ENCODE measurements at regions not wholly inside any gene's neighbourhood (a gene's known extent, or its start where the extent isn't known, plus 50 kb on each side); places are given as distances from the start of the nearest gene placed in this dataset.
"Not testable (repeated sequence)": the region's sequence is repeated elsewhere in the genome, so short reads cannot be mapped to it uniquely, and the experiment has no call there.

DNA sequence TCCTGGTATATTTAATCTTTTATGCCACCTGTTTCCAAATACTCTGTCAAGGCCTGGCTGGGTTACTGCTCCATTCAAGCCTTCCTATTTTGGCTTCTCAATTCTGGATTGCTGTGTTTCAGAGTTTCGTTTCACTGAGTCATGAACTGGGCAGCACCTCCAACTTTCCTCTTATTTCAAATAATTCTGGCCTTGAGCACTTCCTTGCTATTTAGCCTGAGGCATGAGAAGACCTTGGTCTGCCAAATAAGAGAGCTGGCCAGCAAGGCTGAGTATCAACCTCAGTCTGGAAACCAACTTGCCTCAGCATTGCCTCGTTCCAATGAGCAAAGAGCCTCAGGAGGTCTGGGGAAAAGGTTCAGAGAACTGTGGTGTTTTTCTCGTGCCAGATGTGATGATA, 66.6 kb downstream of the TNFAIP3 start:
- no peak for DNase-seq (ENCODE audit: low read depth in 3 of 3)

DNA sequence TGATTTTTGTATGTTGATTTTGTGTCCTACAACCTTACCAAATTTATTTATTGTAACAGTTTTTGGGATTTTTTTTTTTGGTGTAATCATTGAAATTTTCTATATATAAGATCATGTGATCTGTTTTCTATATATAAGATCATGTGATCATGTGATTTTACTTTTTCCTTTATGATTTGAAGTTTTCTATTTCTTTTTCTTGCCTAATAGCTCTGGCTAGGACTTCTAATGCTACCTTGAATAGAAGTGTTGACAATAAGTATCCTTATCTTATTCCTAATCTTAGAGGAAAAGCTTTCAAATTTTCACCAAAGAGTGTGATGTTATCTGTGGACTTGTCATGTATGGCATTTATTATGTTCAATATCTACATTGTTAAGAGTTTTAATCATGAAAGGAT, 69.7 kb downstream of the TNFAIP3 start:
- no peak for DNase-seq (ENCODE audit: low read depth in 3 of 3)

GRCh38 chr6:137937834-137938233, 70.8 kb downstream of the TNFAIP3 start:
- DNase-seq (ENCODE audit: low read depth in 3 of 3), result no peak

DNA sequence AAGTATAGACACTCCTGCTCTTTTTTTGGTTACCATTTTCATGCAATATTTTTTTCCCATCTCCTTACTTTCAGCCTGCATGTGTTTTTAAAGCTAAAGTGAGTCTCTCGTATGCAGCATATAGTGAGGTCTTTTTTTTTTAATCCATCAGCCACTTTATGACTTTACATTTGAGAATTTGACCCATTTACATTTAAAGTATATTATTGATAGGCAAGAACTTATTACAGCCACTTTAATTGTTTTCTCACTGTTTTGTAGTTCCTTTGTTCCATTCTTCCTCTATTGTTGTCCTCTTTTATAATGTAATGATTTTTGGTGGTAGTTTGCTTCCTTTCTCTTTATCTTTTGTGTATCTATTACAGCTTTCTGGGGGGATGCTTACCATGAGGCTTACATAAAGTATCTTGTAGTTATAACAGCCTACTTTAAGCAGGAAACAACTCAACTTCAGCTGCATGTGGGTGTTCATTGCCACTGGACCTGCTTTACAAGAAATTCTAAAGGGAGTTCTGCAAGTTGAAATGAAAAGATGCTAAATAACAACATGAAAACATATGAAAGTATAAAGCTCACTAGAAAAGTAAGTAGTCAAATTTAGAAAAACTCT, 71.8 kb downstream of the TNFAIP3 start:
- no peak for DNase-seq (ENCODE audit: low read depth in 3 of 3)

GRCh38 chr6:137941995-137942394, 74.9 kb downstream of the TNFAIP3 start:
- no peak for DNase-seq (ENCODE audit: low read depth in 3 of 3)

DNA sequence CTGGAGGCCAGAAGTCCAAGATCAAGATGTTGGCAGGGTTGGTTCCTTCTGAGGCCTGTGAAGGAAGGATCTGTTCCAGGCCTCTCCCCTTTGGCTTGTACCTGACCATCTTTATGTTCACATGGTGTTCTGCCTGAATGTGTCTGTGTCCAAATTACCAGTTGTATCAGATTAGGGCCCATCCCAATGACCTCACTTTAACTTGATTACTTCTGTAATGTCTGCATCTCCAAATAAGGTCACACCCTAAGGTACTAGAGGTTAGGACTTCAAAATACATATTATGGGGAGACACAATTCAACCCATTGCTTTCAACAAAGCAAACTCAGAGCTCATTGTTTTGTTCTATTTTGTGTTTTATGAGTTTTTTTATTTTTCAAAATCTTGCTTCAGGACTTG, 75.7 kb downstream of the TNFAIP3 start:
- DNase-seq (ENCODE audit: low read depth in 3 of 3), result no peak

GRCh38 chr6:137944381-137944780, 77.3 kb downstream of the TNFAIP3 start:
- DNase-seq (ENCODE audit: low read depth in 3 of 3), result not testable (repeated sequence)

- DNase-seq (ENCODE audit: low read depth in 3 of 3), result no peak
Measured at GRCh38 chr6:137944793-137945498, 77.9 kb downstream of the TNFAIP3 start.

DNA sequence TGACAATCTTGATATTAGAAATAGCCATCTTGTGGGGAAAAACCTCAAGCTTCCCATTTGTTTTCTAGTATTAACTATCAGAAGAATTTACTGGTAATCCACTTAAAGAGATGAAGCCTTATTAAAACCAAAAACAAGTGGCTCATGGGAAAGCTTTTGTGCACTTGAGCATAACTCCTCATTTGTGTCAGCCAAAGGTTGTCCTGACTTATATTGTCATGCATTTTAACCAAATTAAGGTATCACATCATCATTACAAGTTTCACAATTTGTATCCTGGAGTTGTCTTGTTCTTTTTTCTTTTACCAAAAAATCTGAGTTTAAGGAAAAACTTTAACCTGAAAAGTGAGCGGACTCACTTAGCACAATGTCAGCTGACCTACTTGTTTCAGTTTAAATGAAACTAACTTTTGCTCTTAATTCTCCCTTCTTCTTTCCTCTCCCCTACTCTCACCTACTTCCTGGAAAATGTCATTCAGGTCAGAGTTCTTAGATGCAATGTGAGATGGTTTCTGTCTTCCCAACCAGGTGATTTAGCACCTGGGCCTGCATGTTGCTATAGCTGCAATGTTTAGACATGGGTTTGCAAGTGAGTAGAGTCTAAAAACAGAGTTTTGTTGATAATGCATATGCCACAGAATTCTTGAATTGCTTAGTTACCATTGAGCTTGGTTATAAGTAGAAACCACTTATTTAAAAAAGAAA, 82.8 kb downstream of the TNFAIP3 start:
- no peak for DNase-seq (ENCODE audit: low read depth in 3 of 3)

DNA sequence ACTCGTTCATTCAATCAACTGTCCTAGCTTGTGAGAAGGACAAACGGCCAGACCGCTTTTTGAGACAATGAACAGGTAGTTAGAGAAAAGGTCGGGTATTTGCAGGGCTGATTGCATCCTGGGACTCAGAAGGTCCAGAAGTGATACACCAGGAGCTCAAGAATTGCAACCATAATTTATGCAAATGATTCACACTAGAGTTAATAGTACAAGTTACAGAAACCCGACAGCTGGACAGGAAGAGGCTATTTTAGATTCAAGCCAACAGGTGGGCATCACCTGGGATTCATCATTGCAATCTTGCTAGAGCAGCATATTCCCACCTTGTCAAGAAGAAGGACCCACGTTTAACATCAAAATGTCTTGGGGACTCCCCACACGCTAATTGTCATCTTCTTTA, 83.5 kb downstream of the TNFAIP3 start:
- no peak for DNase-seq (ENCODE audit: low read depth in 3 of 3)

DNA sequence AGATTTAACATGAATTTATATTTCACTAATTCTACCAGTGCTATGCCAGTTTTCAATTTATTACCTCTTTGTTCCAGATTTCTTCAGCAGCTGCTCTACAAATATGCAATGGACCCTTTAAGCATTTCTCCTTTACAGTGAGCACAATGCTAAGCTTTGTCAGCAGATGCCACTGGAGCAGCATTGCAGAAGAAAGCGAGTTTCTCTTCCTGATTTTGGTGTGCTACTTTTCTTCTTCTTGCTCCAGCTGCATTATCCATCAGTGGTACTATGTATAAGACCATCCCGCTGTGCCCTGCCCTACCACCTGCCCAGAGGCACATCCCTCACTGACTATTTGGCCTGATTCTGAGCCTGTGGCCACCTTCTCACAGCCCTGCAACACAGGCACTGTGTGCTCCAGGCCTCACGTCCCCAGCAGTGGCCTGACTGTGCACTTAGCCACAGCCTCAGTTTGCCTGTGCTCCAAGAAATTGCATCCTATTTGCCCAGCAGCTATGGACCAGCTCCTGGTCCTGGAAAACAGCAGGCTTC, 84.1 kb downstream of the TNFAIP3 start:
- DNase-seq (ENCODE audit: low read depth in 3 of 3), result no peak

- DNase-seq (ENCODE audit: low read depth in 3 of 3), result no peak
Measured at GRCh38 chr6:137952247-137952646, 85.2 kb downstream of the TNFAIP3 start.

GRCh38 chr6:137953761-137954160, 86.7 kb downstream of the TNFAIP3 start:
- DNase-seq (ENCODE audit: low read depth in 3 of 3), result no peak

- DNase-seq (ENCODE audit: low read depth in 3 of 3), result no peak
Measured at GRCh38 chr6:137954253-137954652, 87.2 kb downstream of the TNFAIP3 start.

DNA sequence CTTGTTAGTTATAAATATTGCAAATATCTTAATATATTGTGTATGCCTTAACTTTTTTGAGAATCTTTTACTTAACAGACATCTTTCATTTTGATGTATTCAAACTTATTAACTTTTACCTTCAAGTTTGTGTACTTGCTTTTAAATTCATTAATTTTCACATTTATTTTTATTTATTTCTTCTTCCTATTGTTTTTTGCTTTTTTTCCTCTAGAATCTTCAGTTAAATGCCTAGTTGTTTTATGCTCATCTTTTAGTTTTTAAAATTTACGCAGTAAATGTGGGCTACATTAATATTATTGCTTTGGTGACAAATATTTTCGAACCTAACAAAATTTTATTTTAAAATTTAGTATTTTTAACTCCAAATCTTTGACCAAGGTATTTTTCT, 89.0 kb downstream of the TNFAIP3 start:
- DNase-seq (ENCODE audit: low read depth in 3 of 3), result no peak

- DNase-seq (ENCODE audit: low read depth in 3 of 3), result no peak
Measured at GRCh38 chr6:137957471-137957870, 90.4 kb downstream of the TNFAIP3 start.

DNA sequence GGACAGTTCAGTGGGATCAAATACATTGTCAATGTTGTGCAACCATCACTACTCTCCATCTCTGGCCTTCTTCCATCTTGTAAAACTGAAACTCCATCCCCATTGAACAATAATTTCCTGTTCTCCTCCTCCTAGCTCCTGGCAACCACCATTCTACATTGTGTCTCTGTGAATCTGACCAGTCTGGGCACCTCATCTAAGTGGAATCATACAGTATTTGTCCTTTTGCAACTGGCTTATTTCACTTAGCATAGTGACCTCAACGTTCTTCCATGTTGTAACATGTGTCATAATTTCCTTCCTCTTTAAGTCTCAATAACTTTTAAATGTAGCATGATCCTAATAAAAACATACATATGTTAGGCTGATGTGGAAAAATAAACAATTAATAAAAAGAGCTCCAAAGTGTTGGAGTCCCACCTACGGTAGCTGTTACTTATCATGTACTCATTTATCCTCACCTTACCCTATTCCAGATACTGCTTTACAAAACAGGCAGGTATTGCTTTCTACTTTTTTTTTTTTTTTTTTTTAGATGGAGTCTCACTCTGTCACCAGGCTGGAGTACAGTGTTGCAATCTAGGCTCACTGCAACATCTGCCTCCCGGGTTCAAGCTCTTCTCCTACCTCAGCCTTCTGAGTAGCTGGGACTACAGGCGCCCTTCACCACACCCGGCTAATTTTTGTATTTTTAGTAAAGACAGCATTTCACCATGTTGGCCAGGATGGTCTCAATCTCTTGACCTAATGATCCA, 91.9 kb downstream of the TNFAIP3 start:
- no peak for DNase-seq (ENCODE audit: low read depth in 3 of 3)

GRCh38 chr6:137962725-137963124, 95.7 kb downstream of the TNFAIP3 start:
- no peak for DNase-seq (ENCODE audit: low read depth in 3 of 3)

- no peak for DNase-seq (ENCODE audit: low read depth in 3 of 3)
Measured at GRCh38 chr6:137964876-137965275, 97.8 kb downstream of the TNFAIP3 start.

DNA sequence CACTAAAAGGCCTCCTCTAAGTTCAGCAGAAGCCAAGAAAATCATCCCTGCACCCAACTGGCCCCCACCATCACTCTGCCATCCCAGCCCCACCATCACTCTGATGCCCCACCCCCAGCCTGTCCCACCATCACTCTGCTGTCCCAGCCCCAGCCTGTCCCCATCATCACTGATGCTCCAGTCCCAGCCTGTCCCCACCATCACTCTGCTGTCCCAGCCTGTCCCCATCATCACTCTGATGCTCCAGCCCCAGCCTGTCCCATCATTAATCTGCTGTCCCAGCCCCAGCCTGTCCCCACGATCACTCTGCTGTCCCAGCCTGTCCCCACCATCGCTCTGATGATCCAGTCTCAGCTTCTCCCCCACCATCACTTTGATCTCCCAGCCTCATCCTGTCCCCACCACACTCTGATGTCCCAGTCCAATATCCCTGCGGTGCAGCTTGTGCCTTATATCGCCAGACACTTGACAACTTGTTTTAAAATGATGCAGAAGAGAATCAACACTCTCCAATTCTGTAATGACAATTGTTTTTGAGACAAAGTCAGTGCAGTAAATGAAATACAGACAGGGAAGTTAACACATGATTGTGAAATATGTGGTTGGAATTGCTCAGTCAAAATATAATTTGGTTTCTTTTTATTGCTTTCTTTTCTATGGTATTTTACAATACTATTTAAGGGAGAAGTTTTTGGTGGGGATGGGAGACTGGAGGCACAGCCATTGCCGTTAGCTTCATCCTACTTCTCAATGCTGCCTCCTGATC, 100.8 kb downstream of the TNFAIP3 start:
- DNase-seq (ENCODE audit: low read depth in 3 of 3), result no peak

- no peak for DNase-seq (ENCODE audit: low read depth in 3 of 3)
Measured at GRCh38 chr6:137968455-137968804, 101.4 kb downstream of the TNFAIP3 start.
